ENCODE measurements at regions not wholly inside any gene's neighbourhood (a gene's known extent, or its start where the extent isn't known, plus 50 kb on each side); places are given as distances from the start of the nearest gene placed in this dataset.

DNA sequence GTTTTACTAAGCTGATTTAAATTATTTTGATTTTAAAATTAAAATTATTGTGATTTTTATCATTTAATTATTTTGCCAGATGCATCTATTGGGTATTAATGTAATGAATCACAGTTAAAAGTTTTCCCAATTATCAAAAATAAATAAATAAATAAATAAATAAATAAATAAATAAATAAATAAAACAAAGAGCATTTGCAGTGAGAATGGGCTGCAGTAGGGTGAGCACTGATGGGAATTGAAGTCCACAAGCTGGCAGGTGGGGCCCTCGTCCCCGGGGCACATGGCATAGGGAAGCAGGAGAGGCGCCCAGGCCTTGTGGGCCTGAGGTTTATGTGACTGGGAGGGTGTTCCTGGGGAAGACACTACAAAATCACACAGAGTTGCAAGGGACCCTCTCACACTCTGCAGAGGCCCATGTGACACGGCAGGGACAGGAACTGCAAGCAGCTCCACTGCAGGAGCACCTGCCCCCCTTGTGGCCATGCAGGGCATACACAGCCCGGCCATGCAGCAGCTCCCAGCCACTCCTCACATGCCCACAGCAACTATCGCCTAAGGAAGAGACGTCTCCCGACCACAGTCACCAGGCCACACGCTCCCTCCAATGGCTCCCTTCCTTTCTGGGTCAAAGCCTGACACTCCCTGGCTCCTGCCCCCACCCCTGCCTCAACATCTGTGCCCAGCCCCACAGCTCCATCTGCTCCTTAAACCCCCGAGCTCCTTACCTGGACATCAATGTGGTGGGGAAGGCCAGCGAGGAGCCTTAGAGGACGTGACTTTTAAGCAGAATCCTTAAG is 256.3 kb upstream of the SFSWAP start:
- Histone ChIP-seq H3K4me3 (no peak overlapping the region), H3K4me1 (no peaks in the 10 kb centered on the region), H3K27ac (no peak overlapping the region), H3K36me3 (ENCODE audit: insufficient read depth in 1 of 2, low read depth in 1 of 2) (no peaks in the 10 kb centered on the region), H3K27me3 (ENCODE audit: insufficient read depth in 3 of 3, low read length in 2 of 3) (peaks cover 0 to 2% (median 0%) of the 10 kb centered on the region in 3 donors), H3K9me3 (no peaks in the 10 kb centered on the region)
- DNase-seq (no peak), ATAC-seq (peak in 1 of 4 donors; percentile 59)
- 54 to 58% (median 56%) methylated on average over 12 of the region's 12 CpGs for WGBS, 3 donors
- TF ChIP-seq, protein P1, sequence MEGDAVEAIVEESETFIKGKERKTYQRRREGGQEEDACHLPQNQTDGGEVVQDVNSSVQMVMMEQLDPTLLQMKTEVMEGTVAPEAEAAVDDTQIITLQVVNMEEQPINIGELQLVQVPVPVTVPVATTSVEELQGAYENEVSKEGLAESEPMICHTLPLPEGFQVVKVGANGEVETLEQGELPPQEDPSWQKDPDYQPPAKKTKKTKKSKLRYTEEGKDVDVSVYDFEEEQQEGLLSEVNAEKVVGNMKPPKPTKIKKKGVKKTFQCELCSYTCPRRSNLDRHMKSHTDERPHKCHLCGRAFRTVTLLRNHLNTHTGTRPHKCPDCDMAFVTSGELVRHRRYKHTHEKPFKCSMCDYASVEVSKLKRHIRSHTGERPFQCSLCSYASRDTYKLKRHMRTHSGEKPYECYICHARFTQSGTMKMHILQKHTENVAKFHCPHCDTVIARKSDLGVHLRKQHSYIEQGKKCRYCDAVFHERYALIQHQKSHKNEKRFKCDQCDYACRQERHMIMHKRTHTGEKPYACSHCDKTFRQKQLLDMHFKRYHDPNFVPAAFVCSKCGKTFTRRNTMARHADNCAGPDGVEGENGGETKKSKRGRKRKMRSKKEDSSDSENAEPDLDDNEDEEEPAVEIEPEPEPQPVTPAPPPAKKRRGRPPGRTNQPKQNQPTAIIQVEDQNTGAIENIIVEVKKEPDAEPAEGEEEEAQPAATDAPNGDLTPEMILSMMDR (IDR thresholded peaks at IDR 0.05) = peak; percentile 31
- intact Hi-C loops (cut with DNase I) = no loop called here

DNA sequence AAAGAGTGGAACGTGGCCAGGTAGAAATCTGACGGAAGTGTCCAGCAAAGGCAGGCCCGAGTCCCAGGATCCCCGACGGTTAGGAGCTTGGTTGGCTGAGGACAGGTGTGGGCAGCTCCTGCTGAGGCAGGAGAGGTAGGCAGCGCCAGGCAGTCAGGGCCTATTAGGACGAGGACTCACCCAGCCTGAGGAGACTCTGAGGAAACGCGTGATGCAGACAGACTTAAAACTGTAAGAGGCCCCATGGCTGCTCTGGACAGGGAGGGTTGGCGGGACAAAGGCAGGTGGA is 255.7 kb upstream of the SFSWAP start:
- intact Hi-C loops (cut with DNase I) = no loop called here
- 82 to 83% (median 82%) methylated on average over 10 of the region's 10 CpGs for WGBS, 3 donors
- Histone ChIP-seq H3K4me3 (no peak overlapping the region), H3K27ac (no peak overlapping the region), H3K27me3 (ENCODE audit: insufficient read depth in 3 of 3, low read length in 2 of 3) (peaks cover 0 to 2% (median 0%) of the 10 kb centered on the region in 3 donors), H3K4me1 (no peaks in the 10 kb centered on the region), H3K9me3 (no peaks in the 10 kb centered on the region), H3K36me3 (ENCODE audit: insufficient read depth in 1 of 2, low read depth in 1 of 2) (no peaks in the 10 kb centered on the region)
- DNase-seq (no peak), ATAC-seq (no peak)
- TF ChIP-seq, protein P1 (IDR thresholded peaks at IDR 0.05) = no peak

DNA sequence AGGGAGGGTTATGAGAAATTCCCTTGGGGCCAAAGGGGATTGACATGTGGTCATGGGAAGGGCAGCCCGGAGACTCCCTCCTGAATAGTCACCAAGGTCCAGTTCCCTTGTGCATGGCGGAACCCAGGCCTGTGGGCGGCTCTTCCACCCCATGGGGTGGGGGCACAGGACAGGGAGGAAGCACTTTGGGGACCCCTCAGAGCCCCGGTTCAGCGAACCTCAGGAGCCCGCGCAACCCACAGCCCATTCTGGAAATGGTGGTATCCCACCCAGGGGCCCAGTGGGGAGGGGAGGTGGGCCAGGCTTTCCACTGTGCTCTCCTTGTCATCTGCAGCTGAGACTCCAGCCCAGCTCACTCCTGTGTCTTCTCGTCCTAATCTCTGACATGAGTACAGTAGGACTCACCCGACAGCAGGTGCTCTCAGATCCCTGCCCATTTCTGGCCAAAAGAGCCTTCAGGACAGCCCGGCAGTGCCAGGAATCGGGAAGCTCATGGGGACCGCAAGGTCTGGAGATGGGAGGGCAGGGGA is 255.2 kb upstream of the SFSWAP start:
- Histone ChIP-seq H3K36me3 (ENCODE audit: insufficient read depth in 1 of 2, low read depth in 1 of 2) (no peaks in the 10 kb centered on the region), H3K27ac (no peak overlapping the region), H3K27me3 (ENCODE audit: insufficient read depth in 3 of 3, low read length in 2 of 3) (peaks cover 0 to 2% (median 0%) of the 10 kb centered on the region in 3 donors), H3K9me3 (no peaks in the 10 kb centered on the region), H3K4me1 (no peaks in the 10 kb centered on the region), H3K4me3 (no peak overlapping the region)
- intact Hi-C loops (cut with DNase I) = no loop called here
- WGBS, 3 donors = 74 to 78% (median 77%) methylated on average over 10 to 12 of the region's 12 CpGs
- TF ChIP-seq, protein P1 (IDR thresholded peaks at IDR 0.05) = no peak
- no peak for DNase-seq
- ATAC-seq = no peak

DNA sequence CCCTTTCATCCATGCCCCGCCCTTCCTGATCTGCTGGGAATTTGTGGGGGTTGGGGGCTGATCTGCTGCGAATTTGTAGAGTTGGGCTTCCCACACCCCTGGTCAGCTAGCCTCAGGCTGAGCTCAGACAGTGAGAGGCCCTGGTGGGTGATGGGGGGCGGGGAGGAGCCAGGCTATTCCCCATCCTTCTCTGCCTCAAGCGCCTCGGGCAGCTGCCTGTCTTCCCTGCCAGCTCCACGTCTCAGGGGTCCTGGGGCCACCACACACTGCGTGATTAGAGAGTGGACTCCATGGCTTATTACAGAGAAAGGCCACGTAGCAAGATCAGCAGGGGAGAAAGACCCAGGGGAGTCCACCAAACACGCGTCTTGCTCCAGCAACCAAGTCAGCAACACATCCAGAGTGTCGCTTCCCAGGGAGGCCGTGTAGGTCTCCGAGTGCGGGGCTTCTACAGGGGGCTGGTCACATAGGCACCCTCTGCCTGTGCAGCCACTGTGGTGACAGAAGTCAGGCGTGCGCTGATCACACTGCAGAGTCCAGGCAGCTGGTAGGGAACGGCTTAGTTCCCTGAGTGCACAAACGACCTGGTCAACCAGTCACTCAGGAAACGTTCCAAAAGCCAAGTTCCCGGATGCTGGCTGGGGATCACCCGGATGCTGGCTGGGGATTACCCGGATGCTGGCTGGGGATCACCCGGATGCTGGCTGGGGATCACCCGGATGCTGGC is 254.4 kb upstream of the SFSWAP start:
- TF ChIP-seq, protein P1 (IDR thresholded peaks at IDR 0.05) = no peak
- peaks cover 0 to 2% (median 0%) of the 10 kb centered on the region in 3 donors for H3K27me3 ChIP-seq (ENCODE audit: insufficient read depth in 3 of 3, low read length in 2 of 3)
- ATAC-seq (no peak), DNase-seq (no peak)
- 44 to 52% (median 52%) methylated on average over 23 to 24 of the region's 24 CpGs for WGBS, 3 donors
- H3K9me3 ChIP-seq = no peaks in the 10 kb centered on the region
- no peaks in the 10 kb centered on the region for H3K36me3 ChIP-seq (ENCODE audit: insufficient read depth in 1 of 2, low read depth in 1 of 2)
- no peak overlapping the region for H3K4me3 ChIP-seq
- H3K27ac ChIP-seq = no peak overlapping the region
- H3K4me1 ChIP-seq = no peaks in the 10 kb centered on the region
- intact Hi-C loops (cut with DNase I) = no loop called here

Data from psoas muscle (tissue), 7 donors.